WTC11 (cell line): ENCODE measurements at regions not wholly inside any gene's neighbourhood (a gene's known extent, or its start where the extent isn't known, plus 50 kb on each side); places are given as distances from the start of the nearest gene placed in this dataset.

Experiments
- CREB1 ChIP-seq: sonication (generic); formaldehyde crosslinking; IDR thresholded peaks from 2 replicates; pipeline ENCODE4 v1.8.0; 2023; ENCODE audit warnings: mild to moderate bottlenecking, missing genetic modification reagents
- FOXJ3 ChIP-seq: sonication (generic); formaldehyde crosslinking; IDR thresholded peaks from 2 replicates; pipeline ENCODE4 v1.9.0; 2021; ENCODE audit warnings: missing genetic modification reagents, mild to moderate bottlenecking, borderline replicate concordance
- FOXP1 ChIP-seq: sonication (generic); formaldehyde crosslinking; IDR thresholded peaks from 2 replicates; pipeline ENCODE4 v1.8.0; 2022; ENCODE audit warnings: missing genetic modification reagents, mild to moderate bottlenecking, moderate library complexity, borderline replicate concordance
- JUN ChIP-seq: sonication (generic); formaldehyde crosslinking; IDR thresholded peaks from 2 replicates; pipeline ENCODE4 v1.8.0; 2023; ENCODE audit warnings: mild to moderate bottlenecking, missing genetic modification reagents
- NFYB ChIP-seq: sonication (generic); formaldehyde crosslinking; conservative IDR thresholded peaks from 2 replicates; pipeline ENCODE4 v1.8.0; 2022; ENCODE audit warnings: low read depth, missing genetic modification reagents
- SP1 ChIP-seq: sonication (generic); formaldehyde crosslinking; conservative IDR thresholded peaks from 2 replicates; pipeline ENCODE4 v1.8.1; 2022; ENCODE audit warnings: missing genetic modification reagents
- ZNF138 ChIP-seq: sonication (generic); formaldehyde crosslinking; conservative IDR thresholded peaks from 2 replicates; pipeline ENCODE4 v1.8.1; 2022; ENCODE audit warnings: mild to moderate bottlenecking, moderate library complexity, missing genetic modification reagents
- ZNF232 ChIP-seq: sonication (generic); formaldehyde crosslinking; IDR thresholded peaks from 2 replicates; pipeline ENCODE4 v1.8.0; 2022; ENCODE audit warnings: mild to moderate bottlenecking, missing genetic modification reagents
- ZNF423 ChIP-seq: fragments of 250-450 bp; sonication (Bioruptor Pico); IDR thresholded peaks from 2 replicates; pipeline ENCODE4 v2.1.2; 2022; ENCODE audit warnings: mild to moderate bottlenecking, moderate library complexity
- TF ChIP-seq, protein P1 (sequence below): fragments of 200-600 bp; IDR thresholded peaks from 2 replicates; pipeline ENCODE4 v1.8.0; 2022; ENCODE audit warnings: antibody characterized with exemption
- TF ChIP-seq, protein P2 (sequence below): sonication (generic); formaldehyde crosslinking; IDR thresholded peaks from 2 replicates; pipeline ENCODE4 v1.8.1; 2023; ENCODE audit warnings: mild to moderate bottlenecking, missing genetic modification reagents, moderate library complexity
- TF ChIP-seq, protein P3 (sequence below): sonication (generic); formaldehyde crosslinking; IDR thresholded peaks from 2 replicates; pipeline ENCODE4 v1.8.1; 2023; ENCODE audit warnings: mild to moderate bottlenecking, missing genetic modification reagents
- TF ChIP-seq, protein P4 (sequence below): sonication (generic); formaldehyde crosslinking; conservative IDR thresholded peaks from 2 replicates; pipeline ENCODE4 v1.8.1; 2022; ENCODE audit warnings: mild to moderate bottlenecking, missing genetic modification reagents
- TF ChIP-seq, protein P5 (sequence below): sonication (generic); formaldehyde crosslinking; IDR thresholded peaks from 2 replicates; pipeline ENCODE4 v1.8.0; 2022; ENCODE audit warnings: mild to moderate bottlenecking, missing genetic modification reagents

DNA sequence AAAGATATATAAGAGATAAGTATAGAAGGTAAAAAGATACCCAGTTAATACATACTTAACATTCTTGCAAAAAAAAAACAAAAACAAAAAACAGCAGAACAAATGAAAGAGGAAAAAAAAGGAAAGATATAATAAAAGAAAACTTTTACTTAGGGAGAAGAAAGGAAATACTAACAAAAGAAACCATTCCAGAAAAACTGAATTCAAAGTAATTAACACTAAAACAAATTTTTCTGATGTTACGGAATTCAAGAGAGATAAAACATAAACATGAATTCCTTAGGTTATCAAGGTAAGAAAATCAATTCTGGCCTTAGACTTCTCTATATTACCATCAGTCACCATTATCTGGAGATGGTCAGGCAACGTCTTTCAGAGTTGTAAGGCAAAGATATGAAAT, 261.8 kb downstream of the ZEB2 start:
- TF ChIP-seq SP1 (CRISPR knock-in tag) (no peak), ZNF138 (CRISPR knock-in tag) (no peak), NFYB (no peak), JUN (CRISPR knock-in tag) (no peak), ZNF232 (CRISPR knock-in tag) (no peak), FOXP1 (no peak), ZNF423 (CRISPR knock-in tag) (no peak), FOXJ3 (CRISPR knock-in tag) (no peak), CREB1 (CRISPR knock-in tag) (no peak)
- TF ChIP-seq, protein P1, sequence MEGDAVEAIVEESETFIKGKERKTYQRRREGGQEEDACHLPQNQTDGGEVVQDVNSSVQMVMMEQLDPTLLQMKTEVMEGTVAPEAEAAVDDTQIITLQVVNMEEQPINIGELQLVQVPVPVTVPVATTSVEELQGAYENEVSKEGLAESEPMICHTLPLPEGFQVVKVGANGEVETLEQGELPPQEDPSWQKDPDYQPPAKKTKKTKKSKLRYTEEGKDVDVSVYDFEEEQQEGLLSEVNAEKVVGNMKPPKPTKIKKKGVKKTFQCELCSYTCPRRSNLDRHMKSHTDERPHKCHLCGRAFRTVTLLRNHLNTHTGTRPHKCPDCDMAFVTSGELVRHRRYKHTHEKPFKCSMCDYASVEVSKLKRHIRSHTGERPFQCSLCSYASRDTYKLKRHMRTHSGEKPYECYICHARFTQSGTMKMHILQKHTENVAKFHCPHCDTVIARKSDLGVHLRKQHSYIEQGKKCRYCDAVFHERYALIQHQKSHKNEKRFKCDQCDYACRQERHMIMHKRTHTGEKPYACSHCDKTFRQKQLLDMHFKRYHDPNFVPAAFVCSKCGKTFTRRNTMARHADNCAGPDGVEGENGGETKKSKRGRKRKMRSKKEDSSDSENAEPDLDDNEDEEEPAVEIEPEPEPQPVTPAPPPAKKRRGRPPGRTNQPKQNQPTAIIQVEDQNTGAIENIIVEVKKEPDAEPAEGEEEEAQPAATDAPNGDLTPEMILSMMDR, result no peak
- TF ChIP-seq, protein P2, sequence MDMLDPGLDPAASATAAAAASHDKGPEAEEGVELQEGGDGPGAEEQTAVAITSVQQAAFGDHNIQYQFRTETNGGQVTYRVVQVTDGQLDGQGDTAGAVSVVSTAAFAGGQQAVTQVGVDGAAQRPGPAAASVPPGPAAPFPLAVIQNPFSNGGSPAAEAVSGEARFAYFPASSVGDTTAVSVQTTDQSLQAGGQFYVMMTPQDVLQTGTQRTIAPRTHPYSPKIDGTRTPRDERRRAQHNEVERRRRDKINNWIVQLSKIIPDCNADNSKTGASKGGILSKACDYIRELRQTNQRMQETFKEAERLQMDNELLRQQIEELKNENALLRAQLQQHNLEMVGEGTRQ (CRISPR knock-in tag), result no peak
- TF ChIP-seq, protein P3, sequence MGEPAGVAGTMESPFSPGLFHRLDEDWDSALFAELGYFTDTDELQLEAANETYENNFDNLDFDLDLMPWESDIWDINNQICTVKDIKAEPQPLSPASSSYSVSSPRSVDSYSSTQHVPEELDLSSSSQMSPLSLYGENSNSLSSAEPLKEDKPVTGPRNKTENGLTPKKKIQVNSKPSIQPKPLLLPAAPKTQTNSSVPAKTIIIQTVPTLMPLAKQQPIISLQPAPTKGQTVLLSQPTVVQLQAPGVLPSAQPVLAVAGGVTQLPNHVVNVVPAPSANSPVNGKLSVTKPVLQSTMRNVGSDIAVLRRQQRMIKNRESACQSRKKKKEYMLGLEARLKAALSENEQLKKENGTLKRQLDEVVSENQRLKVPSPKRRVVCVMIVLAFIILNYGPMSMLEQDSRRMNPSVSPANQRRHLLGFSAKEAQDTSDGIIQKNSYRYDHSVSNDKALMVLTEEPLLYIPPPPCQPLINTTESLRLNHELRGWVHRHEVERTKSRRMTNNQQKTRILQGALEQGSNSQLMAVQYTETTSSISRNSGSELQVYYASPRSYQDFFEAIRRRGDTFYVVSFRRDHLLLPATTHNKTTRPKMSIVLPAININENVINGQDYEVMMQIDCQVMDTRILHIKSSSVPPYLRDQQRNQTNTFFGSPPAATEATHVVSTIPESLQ, result no peak
- TF ChIP-seq, protein P4, sequence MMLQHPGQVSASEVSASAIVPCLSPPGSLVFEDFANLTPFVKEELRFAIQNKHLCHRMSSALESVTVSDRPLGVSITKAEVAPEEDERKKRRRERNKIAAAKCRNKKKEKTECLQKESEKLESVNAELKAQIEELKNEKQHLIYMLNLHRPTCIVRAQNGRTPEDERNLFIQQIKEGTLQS, result no peak
- TF ChIP-seq, protein P5, sequence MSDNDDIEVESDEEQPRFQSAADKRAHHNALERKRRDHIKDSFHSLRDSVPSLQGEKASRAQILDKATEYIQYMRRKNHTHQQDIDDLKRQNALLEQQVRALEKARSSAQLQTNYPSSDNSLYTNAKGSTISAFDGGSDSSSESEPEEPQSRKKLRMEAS (CRISPR knock-in tag), result no peak
